B cell (primary cell): ENCODE measurements at regions not wholly inside any gene's neighbourhood (a gene's known extent, or its start where the extent isn't known, plus 50 kb on each side); places are given as distances from the start of the nearest gene placed in this dataset.

Source experiments
- ATAC-seq: fragments of 200-7000 bp; cut with Tn5 transposase; one replicate; pipeline ENCODE4 v1.10.0; 2021; ENCODE audit warnings: low read depth, mild to moderate bottlenecking, moderate number of reproducible peaks, moderate library complexity
- CTCF ChIA-PET: fragments of 350-600 bp; sonication (Branson Sonifier 250); formaldehyde crosslinking; loops from one replicate; lab custom pipeline; 2021; ENCODE audit warnings: antibody characterized with exemption, inconsistent platforms; lab: Charles Lee
- POLR2A ChIA-PET: fragments of 350-600 bp; sonication (Branson Sonifier 250); formaldehyde crosslinking; loops from one replicate; lab custom pipeline; 2021; ENCODE audit warnings: antibody characterized with exemption; lab: Charles Lee
- DNase-seq: peaks from one replicate; pipeline ENCODE4 v3.0.0; 2013
- H2AFZ ChIP-seq: 2 replicates; pipeline ENCODE4 v1.6.1; 2012; ENCODE audit warnings: mild to moderate bottlenecking, low read depth, low read length; ENCODE audit not compliant: insufficient read depth, poor library complexity, severe bottlenecking
- H3K27ac ChIP-seq, 2 donors: 1 replicate in 1 of 2; 2 replicates in 1 of 2; pipeline ENCODE4 v1.5.1; 2012 to 2013; ENCODE audit warnings: low read length in 2 of 2, mild to moderate bottlenecking in 2 of 2, moderate library complexity in 1 of 2
- H3K27me3 ChIP-seq, 4 experiments: fragments of 200-600 bp in 1 of 4; sonication (generic) in 1 of 4; replicated peaks in 1 of 4; 1 replicate in 2 of 4; 2 replicates in 2 of 4; pipeline versions ENCODE4 v1.6.1 to v1.7.0; 2013 to 2016; ENCODE audit warnings: low read length in 3 of 4, mild to moderate bottlenecking in 2 of 4, mixed read lengths in 1 of 4, moderate library complexity in 1 of 4; ENCODE audit not compliant: insufficient read depth in 4 of 4, control insufficient read depth in 3 of 4; ENCODE audit errors: control extremely low read depth in 1 of 4
- H3K36me3 ChIP-seq, 2 experiments: replicated peaks in 1 of 2; 1 replicate in 1 of 2; 2 replicates in 1 of 2; pipeline versions ENCODE4 v1.6.1 to v1.7.1; 2013; ENCODE audit warnings: low read length in 1 of 2; ENCODE audit not compliant: insufficient read depth in 2 of 2, control insufficient read depth in 1 of 2; ENCODE audit errors: control extremely low read depth in 1 of 2, extremely low read depth in 1 of 2
- H3K4me1 ChIP-seq, 2 donors: fragments of 200-600 bp in 1 of 2; sonication (generic) in 1 of 2; 1 replicate in 1 of 2; 2 replicates in 1 of 2; pipeline versions ENCODE4 v1.5.1 to v1.6.1; 2013 to 2017; ENCODE audit warnings: low read length in 2 of 2; ENCODE audit not compliant: control insufficient read depth in 2 of 2, insufficient read depth in 2 of 2
- H3K4me2 ChIP-seq: replicated peaks from 2 replicates; pipeline ENCODE3; 2012; ENCODE audit warnings: mild to moderate bottlenecking, low read depth, low read length; ENCODE audit not compliant: poor library complexity, severe bottlenecking
- H3K4me3 ChIP-seq, 5 experiments: fragments of 200-600 bp in 1 of 5; sonication (generic) in 1 of 5; 1 replicate in 3 of 5; 2 replicates in 2 of 5; pipeline versions ENCODE4 v1.5.1 to v1.7.0; 2011 to 2016; ENCODE audit warnings: low read length in 4 of 5, mild to moderate bottlenecking in 4 of 5, low read depth in 2 of 5, control low read depth in 1 of 5, moderate library complexity in 1 of 5; ENCODE audit not compliant: insufficient read depth in 1 of 5; ENCODE audit errors: control extremely low read depth in 1 of 5, extremely low read depth in 1 of 5
- H3K79me2 ChIP-seq: fragments of 200-600 bp; sonication (generic); one replicate; pipeline ENCODE4 v1.6.0; 2016; ENCODE audit warnings: low read length; ENCODE audit not compliant: control insufficient read depth, insufficient read depth
- H3K9ac ChIP-seq: fragments of 200-600 bp; sonication (generic); 2 replicates; pipeline ENCODE4 v1.6.1; 2017; ENCODE audit warnings: mild to moderate bottlenecking, low read length, moderate library complexity
- H3K9me3 ChIP-seq, 3 donors: one replicate each; pipeline versions ENCODE4 v1.6.1 to v1.7.1; 2013; ENCODE audit warnings: low read length in 2 of 3; ENCODE audit not compliant: control insufficient read depth in 2 of 3, insufficient read depth in 1 of 3; ENCODE audit errors: control extremely low read depth in 1 of 3
- H4K20me1 ChIP-seq: 2 replicates; pipeline ENCODE4 v1.6.0; 2012; ENCODE audit warnings: mild to moderate bottlenecking, low read length; ENCODE audit not compliant: insufficient read depth, control insufficient read depth, poor library complexity, severe bottlenecking
- H3K27ac Mint-ChIP-seq: one replicate; pipeline ENCODE4 v1.8.0; 2021; ENCODE audit warnings: mixed read lengths
- H3K27me3 Mint-ChIP-seq: one replicate; pipeline ENCODE4 v1.8.0; 2021; ENCODE audit warnings: mixed read lengths
- H3K4me1 Mint-ChIP-seq: one replicate; pipeline ENCODE4 v1.8.0; 2021; ENCODE audit warnings: mixed read lengths
- H3K4me3 Mint-ChIP-seq: one replicate; pipeline ENCODE4 v1.8.0; 2021; ENCODE audit warnings: mixed read lengths
- H3K9me3 Mint-ChIP-seq: one replicate; pipeline ENCODE4 v1.8.0; 2022; ENCODE audit warnings: mixed read lengths; ENCODE audit not compliant: insufficient read depth
- CTCF ChIP-seq: fragments of 200-600 bp; IDR thresholded peaks from one replicate; pipeline ENCODE4 v1.8.0; 2022; ENCODE audit warnings: antibody characterized with exemption, mild to moderate bottlenecking
- EZH2 ChIP-seq: IDR thresholded peaks from 2 replicates; pipeline ENCODE4 v1.6.1; 2012; ENCODE audit warnings: borderline replicate concordance, low read depth, mild to moderate bottlenecking, moderate library complexity, low read length; ENCODE audit not compliant: insufficient read depth, poor library complexity, severe bottlenecking
- WGBS: methylation state at CpG from one replicate; pipeline ENCODE4 v1.1.5; 2013; ENCODE audit warnings: missing lambda C conversion rate; ENCODE audit not compliant: insufficient coverage; 5-methylcytosine and 5-hydroxymethylcytosine counted together
- intact Hi-C: fragments of 100-400 bp; cut with micrococcal nuclease; formaldehyde crosslinking; loops from one replicate; pipeline ENCODE4 v1.10.0; 2022

GRCh38 chr4:117331817-117332216 is 246.4 kb upstream of the TRAM1L1 start:
- H3K4me1 ChIP-seq = no peaks in the 10 kb centered on the region
- no peak overlapping the region for H3K27ac ChIP-seq
- intact Hi-C loops = no loop called here
- CTCF ChIA-PET = no interaction called here
- DNase-seq (no peak), ATAC-seq (no peak)
- H4K20me1 ChIP-seq = no peaks in the 10 kb centered on the region
- no peak overlapping the region for H3K4me2 ChIP-seq
- 90% methylated on average over 2 of the region's 4 CpGs for WGBS
- no peak overlapping the region for H3K4me3 ChIP-seq
- no peaks in the 10 kb centered on the region for H3K79me2 ChIP-seq
- POLR2A ChIA-PET = no interaction called here
- H3K4me1 Mint-ChIP-seq = no peaks in the 10 kb centered on the region
- H3K27ac Mint-ChIP-seq = no peak overlapping the region
- H3K4me3 Mint-ChIP-seq = no peak overlapping the region
- TF ChIP-seq EZH2 = no peak
- H3K9me3 Mint-ChIP-seq = peaks cover 3% of the 10 kb centered on the region
- H3K9me3 ChIP-seq = no peaks in the 10 kb centered on the region
- no peak overlapping the region for H2AFZ ChIP-seq
- H3K9ac ChIP-seq = no peak overlapping the region
- no peaks in the 10 kb centered on the region for H3K36me3 ChIP-seq
- H3K27me3 ChIP-seq = no peaks in the 10 kb centered on the region
- no peaks in the 10 kb centered on the region for H3K27me3 Mint-ChIP-seq

- Histone ChIP-seq H3K9ac (no peak overlapping the region), H3K4me1 (no peaks in the 10 kb centered on the region), H3K27ac (no peak overlapping the region), H3K4me2 (no peak overlapping the region), H2AFZ (no peak overlapping the region), H3K4me3 (no peak overlapping the region), H3K79me2 (no peaks in the 10 kb centered on the region), H3K27me3 (no peaks in the 10 kb centered on the region), H3K9me3 (no peaks in the 10 kb centered on the region), H4K20me1 (no peaks in the 10 kb centered on the region), H3K36me3 (no peaks in the 10 kb centered on the region)
- Mint-ChIP-seq H3K27me3 (no peaks in the 10 kb centered on the region), H3K27ac (no peak overlapping the region), H3K4me3 (no peak overlapping the region), H3K4me1 (no peaks in the 10 kb centered on the region), H3K9me3 (peaks cover 3% of the 10 kb centered on the region)
- ATAC-seq (no peak), DNase-seq (no peak)
- POLR2A ChIA-PET = no interaction called here
- intact Hi-C loops = no loop called here
- WGBS = 91% methylated on average over 2 of the region's 7 CpGs
- CTCF ChIA-PET = no interaction called here
- TF ChIP-seq CTCF (no peak), EZH2 (no peak)
Observed at GRCh38 chr4:117334451-117335188, 249.2 kb upstream of the TRAM1L1 start.
